HS-27A (cell line): ENCODE measurements at regions not wholly inside any gene's neighbourhood (a gene's known extent, or its start where the extent isn't known, plus 50 kb on each side); places are given as distances from the start of the nearest gene placed in this dataset.

ENCODE experiments used
- DNase-seq: peaks from one replicate; pipeline ENCODE4 v3.0.0-alpha.2; 2012; ENCODE audit warnings: low read depth, missing footprints

DNA sequence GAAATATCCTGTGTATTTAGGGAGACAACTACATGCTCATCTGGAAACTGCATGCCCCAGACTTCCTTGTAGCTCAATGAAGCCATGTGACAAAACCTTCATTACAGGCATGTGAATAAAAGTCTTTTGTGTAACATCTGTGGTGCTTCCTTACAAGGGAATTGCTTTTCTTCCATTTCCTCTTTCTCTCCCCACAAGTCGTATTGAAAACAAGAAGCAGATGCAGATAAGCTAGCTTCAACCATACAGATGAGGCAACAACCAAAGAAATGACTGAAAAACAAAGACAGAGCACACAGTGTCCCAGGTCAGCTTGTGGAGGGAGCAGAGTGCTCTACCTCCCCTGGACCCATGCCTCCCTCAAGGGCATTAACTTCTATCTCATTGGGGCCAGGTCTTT lies 115.8 kb upstream of the INPP4B start:
- DNase-seq, result no peak

- no peak for DNase-seq
Measured at GRCh38 chr4:142974328-142974727, 128.2 kb upstream of the INPP4B start.

- DNase-seq, result no peak
Measured at GRCh38 chr4:142975618-142976017, 129.5 kb upstream of the INPP4B start.

DNA sequence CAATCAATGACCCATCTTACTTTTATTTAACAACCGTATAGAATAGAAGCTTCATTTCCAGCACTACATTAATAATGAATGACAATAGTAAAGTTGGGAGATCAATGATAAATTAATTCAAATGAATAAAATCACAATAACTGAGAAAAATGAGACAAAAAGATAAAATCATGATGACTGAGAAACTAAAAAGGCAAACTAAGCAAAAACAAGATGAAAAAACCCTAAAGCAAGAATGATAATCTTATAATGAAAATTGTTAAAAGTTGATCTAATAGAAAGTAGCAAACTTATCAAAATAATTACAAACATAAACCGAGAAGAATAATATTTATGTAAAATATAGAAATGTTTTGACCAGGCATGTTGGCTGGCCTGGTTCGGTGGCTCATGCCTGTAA lies 130.4 kb upstream of the INPP4B start:
- DNase-seq, result no peak

DNA sequence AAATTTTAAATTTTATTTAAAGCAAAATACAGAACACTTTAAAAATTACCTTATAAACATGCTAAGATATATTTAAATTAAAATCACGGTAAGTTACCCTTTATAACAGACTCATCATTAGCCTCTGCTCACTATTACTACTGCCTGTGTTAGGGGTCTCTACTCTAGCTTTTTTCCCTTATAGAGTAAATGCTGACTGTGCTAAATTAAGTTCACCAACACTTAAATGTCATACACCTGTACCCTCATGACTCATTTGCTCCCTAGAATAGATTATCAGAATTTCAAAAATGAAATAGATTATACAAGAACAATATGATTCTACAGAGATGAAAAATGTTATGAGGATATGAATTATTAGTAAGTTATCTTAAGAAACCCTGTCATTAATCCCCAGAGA lies 131.1 kb upstream of the INPP4B start:
- no peak for DNase-seq

DNA sequence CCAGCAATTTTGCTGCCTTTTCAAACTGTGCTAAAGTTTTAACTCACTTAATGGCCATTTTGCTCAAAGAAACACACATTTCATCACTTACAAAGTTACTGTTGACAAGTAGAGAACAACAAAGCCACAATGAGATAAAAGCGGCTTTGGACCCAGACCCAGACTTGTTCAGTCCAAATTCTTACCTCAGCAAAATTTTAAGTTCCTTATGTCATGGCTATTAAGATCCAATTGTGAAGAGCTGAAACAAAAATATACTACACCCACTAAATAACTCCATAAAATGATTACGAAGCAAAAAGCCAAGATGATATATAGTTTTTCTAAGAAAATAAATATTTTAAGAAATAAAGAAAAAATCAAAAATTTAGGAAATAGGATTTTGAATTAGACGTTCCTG lies 137.0 kb upstream of the INPP4B start:
- DNase-seq, result no peak

- no peak for DNase-seq
Measured at GRCh38 chr4:142983589-142983988, 137.5 kb upstream of the INPP4B start.

- peak; percentile 9 for DNase-seq
Measured at GRCh38 chr4:142984871-142985585, 138.9 kb upstream of the INPP4B start.

DNA sequence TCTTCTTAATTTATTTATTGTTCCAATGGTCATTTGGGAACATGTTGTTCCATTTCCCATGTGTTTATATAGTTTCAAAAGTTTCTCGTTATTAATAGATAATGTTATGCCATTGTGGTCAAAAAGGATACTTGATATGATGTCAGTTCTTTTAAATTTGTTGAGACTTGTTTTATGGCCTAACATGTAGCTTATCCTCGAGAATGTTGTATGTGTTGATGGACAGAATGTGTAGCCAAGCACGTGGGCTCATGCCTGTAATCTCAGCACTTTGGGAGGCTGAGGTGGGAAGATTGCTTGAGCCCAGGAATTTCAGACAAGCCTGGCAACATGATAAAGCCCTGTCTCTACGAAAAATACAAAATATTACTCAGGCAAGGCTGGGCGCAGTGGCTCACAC lies 168.5 kb upstream of the USP38 start:
- DNase-seq, result no peak

DNA sequence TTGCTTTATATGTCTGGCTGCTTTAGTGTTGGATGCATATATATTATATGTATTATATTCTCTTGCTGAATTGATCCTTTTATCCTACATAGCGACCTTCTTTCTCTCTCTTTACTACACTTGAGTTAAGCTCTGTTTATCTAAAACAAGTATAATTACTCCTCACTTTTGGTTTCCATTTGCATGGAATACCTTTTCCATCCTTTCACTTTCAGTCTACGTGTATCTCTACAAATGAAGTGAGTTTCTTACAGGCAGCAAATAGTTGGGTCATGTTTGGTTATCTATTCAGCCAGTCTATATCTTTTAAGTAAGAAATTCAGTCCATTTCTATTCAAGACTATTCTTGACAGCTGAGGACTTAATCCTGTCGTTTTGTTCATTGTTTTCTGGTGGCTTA lies 167.5 kb upstream of the USP38 start:
- no peak for DNase-seq

GRCh38 chr4:143019351-143019750 lies 165.4 kb upstream of the USP38 start:
- no peak for DNase-seq

GRCh38 chr4:143021384-143021783 lies 163.3 kb upstream of the USP38 start:
- no peak for DNase-seq

GRCh38 chr4:143023239-143023918 lies 161.3 kb upstream of the USP38 start:
- DNase-seq, result no peak

DNA sequence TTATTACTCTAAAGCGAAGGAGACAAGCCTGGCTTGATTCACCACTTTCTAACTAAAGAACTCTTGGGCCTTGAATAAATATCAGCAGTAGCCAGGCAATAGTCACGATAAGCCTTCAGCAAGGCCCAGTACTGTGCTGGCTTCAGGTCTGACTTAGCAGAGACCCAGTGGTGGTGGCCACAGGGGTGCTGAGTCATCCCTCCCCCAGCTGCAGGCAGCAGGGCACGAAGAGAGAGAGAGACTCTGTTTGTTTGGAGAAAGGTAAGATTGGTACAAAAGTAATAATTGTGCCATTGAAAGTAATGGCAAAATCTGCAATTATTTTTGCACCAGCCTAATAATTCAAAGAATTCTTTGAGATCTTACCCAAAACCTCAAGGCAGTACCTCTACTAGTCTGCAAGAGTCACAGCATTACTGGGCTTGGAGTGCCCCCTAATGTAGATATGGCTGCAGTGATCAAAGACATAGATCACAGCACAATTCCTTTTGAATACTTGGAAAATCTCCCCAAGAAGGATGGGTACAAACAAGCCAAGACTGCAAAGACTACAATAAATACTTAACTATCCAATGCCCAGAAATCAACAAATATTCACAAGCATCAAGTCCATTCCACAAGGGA lies 159.5 kb upstream of the USP38 start:
- peak; percentile 43 for DNase-seq

DNA sequence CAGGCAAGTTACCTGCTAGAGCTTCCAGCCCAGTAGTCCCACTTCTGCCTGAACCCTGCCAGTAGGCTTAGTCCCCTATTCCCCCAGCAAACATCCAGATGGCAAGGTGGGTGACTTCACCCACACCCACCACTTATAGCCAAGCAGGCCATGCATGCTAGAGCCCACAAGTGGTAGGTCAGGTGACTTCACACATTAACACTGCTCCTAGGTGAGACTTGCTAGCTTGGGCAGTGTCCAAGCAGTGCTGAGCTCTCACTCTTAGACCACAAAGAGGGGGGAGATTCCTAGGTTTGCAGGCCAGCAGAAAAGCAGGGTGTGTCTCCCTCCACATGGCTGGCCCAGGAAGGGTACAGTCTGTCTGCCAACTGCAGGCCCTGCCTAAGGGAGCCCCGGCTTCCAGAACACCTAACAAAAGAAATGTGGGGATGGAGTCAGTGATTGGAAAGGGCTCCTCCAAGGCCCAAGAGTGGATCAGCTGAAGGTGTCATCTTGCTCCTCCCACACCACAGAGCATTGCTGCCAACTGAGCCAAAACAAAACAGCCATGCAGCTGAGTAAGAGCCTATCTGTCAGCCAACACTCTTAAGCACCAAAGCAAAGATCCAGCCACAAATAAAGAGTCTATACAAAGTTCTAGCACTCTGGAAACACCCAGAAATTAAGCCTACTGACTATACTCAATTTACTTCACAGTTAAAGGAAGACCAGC lies 158.1 kb upstream of the USP38 start:
- DNase-seq, result no peak

DNA sequence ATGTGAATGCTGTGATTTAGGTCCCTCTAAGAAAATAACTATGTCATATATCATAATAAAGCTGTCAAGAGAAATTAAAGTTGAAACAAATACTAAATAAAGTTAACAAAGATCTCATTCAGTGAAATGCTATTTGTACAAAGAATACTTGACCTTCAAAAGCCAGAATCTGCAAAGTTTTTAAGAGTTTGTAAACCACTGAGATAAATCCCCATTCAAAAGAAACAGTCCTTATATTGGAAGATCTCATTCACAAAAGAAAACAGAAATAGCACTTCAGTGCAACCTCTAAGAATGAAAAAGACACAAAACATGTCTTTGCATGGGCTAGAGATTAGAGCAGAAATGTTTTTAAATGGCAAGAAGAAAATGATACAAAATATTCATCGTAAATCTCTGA lies 149.1 kb upstream of the USP38 start:
- DNase-seq, result no peak

- no peak for DNase-seq
Measured at GRCh38 chr4:143036443-143036842, 148.3 kb upstream of the USP38 start.

DNA sequence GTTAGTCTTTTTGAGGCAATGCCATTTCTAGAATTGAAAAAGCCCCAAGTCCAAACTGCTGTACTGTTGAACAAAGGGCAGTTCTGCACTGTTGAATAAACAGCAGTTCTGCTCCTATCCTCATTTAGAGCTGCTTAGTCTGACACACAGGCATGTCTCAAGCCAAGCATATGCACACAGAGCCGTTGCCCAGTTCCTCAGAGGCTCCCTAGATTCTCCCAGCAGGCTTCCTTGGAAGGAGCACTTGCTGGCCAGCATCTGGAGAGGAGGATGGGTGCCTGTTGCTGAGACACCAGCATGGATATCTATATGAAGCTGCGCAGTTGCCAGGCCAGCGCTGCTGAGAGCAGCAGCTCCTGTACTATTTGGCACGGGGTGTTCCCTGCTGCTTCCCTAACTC lies 138.3 kb upstream of the USP38 start:
- DNase-seq, result no peak

GRCh38 chr4:143046906-143047305 lies 137.8 kb upstream of the USP38 start:
- DNase-seq, result no peak

DNA sequence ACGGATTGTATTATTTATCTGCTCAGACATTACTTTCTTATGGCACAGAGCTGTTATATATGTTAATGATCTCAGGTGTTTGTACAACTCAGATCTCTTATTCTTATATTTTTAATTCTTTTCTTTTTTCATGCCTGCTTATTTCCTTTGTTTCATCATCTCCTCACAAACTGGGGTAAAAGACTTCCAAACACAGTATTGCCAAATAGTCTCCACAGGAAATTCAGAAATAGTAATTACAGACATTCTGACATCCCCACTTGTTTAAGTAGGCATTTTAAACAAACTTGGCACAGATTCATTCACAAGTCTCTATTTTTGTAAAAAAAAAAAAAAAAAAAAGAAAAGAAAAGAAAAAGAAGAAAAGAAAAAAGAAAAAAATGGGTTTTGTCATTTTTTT lies 129.7 kb upstream of the USP38 start:
- no peak for DNase-seq

DNA sequence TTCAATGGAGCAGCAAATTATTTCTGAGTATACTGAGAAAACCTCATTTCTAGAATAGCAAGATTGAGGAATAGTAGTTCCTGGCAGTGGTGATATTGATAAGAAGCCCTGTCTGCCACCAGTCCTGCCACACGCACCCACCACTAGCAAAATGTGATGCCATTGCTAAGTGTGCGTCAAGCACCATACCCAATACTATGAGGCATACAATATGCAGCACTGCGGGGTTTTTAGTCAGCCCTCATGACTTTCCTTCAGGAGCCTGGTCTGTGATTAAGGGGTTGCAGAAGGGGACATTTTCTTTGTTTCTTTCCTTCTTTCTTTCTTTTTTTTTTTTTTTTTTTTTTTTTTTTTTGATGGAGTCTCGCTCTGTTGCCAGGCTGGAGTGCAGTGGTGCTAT lies 128.7 kb upstream of the USP38 start:
- DNase-seq, result no peak

- no peak for DNase-seq
Measured at GRCh38 chr4:143071351-143071750, 113.4 kb upstream of the USP38 start.

DNA sequence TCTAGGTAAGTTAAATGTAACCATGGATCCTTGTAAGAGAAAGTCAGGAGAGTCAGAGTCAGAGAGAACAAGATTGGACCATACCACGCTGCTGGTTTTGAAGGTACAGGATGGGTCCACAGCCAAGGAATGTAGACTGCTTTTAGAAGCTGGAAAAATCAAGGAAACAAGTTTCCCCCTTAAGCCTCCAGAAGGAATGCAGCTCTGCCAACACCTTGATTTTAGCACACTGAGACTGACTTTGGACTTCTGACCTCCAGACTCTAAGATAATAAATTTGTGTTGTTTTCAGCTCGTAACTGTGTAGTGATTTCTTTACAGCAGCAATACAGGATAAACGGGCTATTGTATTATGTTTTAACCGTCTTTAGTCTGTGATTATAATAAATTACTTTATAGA lies 108.0 kb upstream of the USP38 start:
- DNase-seq, result no peak
